ENCODE measurements at regions not wholly inside any gene's neighbourhood (a gene's known extent, or its start where the extent isn't known, plus 50 kb on each side); places are given as distances from the start of the nearest gene placed in this dataset.

DNA sequence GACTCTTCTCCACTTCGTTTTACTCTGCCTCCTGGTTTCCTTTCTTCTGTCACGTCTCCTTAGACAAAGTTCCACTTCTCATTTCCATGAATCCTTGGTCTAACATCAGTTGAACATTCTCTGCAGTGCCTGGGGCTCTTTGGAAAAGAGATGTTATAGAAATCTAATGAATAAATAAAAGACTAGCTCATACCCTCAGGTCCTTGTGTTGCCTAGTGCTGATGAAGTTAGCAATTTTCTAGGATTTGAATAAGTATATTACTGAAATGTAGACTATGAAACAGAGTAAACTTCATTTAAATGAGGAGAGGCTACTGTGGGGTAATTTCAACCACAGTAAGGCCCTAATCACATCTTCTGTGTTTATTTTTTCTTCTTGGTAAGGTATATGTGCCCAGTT lies 146.9 kb upstream of the CADPS start:
- ATAC-seq (ENCODE audit: low FRiP score) (no peak), DNase-seq (no peak)
- Histone ChIP-seq H3K9me3 (ENCODE audit: control insufficient read depth, low read length) (no peaks in the 10 kb centered on the region), H3K27me3 (ENCODE audit: control insufficient read depth in 1 of 2, insufficient read depth in 2 of 2, low read length in 1 of 2) (no peaks in the 10 kb centered on the region), H3K4me1 (ENCODE audit: control insufficient read depth in 1 of 2, insufficient read depth in 2 of 2, low read length in 2 of 2) (no peaks in the 10 kb centered on the region), H3K4me3 (ENCODE audit: low read length in 2 of 2) (no peak overlapping the region), H3K27ac (ENCODE audit: low read depth in 1 of 2, low read length in 2 of 2) (no peak overlapping the region), H3K36me3 (ENCODE audit: control insufficient read depth in 1 of 2, insufficient read depth in 2 of 2, low read length in 1 of 2) (no peaks in the 10 kb centered on the region)
- 44 to 51% methylated on average over 2 of the region's 2 CpGs for WGBS, 2 donors
- intact Hi-C loops (cut with DNase I) = no loop called here

DNA sequence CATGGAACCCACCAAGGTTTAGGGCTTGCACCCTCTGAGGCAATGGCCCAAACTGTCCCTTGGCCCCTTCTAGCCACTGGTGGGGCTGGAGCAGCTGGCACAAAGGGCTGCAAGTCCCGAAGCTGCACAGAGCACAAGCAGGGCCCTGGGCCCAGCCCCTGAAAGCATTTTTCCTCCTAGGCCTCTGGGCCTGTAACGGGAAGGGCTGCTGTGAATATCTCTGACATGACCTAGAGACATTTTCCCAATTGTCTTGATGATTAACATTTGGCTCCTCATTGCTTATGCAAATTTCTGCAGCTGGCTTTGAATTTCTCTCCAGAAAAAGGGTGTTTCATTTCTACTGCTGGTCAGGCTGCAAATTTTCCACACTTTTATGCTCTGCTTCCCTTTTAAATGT lies 151.5 kb upstream of the CADPS start:
- intact Hi-C loops (cut with DNase I) = no loop called here
- H3K9me3 ChIP-seq (ENCODE audit: control insufficient read depth, low read length) = peaks cover 2% of the 10 kb centered on the region
- DNase-seq (no peak), ATAC-seq (ENCODE audit: low FRiP score) (no peak)
- 77 to 85% methylated on average over 2 of the region's 2 CpGs for WGBS, 2 donors
- H3K27me3 ChIP-seq (ENCODE audit: control insufficient read depth in 1 of 2, insufficient read depth in 2 of 2, low read length in 1 of 2) = no peaks in the 10 kb centered on the region
- H3K36me3 ChIP-seq (ENCODE audit: control insufficient read depth in 1 of 2, insufficient read depth in 2 of 2, low read length in 1 of 2) = no peaks in the 10 kb centered on the region
- H3K4me1 ChIP-seq (ENCODE audit: control insufficient read depth in 1 of 2, insufficient read depth in 2 of 2, low read length in 2 of 2) = no peaks in the 10 kb centered on the region
- H3K4me3 ChIP-seq (ENCODE audit: low read length in 2 of 2) = no peak overlapping the region
- H3K27ac ChIP-seq (ENCODE audit: low read depth in 1 of 2, low read length in 2 of 2) = no peak overlapping the region

DNA sequence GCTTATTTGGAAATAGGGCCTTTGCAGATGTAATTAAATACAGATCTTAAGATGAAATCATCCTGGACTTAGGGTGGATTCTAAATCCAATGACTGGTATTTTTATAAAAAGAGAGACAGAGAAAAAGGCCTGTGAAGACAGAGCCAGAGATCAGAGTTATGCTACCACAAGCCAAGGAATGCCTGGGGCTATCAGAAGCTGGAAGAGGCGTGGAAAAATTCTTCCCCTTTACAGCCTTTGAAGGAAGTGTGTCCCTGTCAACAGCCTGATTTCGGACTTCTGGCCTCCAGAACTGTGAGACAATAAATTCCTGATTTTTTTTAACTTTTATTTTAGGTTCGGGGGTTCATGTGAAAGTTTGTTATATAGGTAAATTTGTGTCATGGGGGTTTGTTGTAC lies 154.1 kb upstream of the CADPS start:
- ATAC-seq (ENCODE audit: low FRiP score) = no peak
- Histone ChIP-seq H3K4me1 (ENCODE audit: control insufficient read depth in 1 of 2, insufficient read depth in 2 of 2, low read length in 2 of 2) (no peaks in the 10 kb centered on the region), H3K27me3 (ENCODE audit: control insufficient read depth in 1 of 2, insufficient read depth in 2 of 2, low read length in 1 of 2) (no peaks in the 10 kb centered on the region), H3K27ac (ENCODE audit: low read depth in 1 of 2, low read length in 2 of 2) (no peak overlapping the region), H3K4me3 (ENCODE audit: low read length in 2 of 2) (no peak overlapping the region), H3K9me3 (ENCODE audit: control insufficient read depth, low read length) (peaks cover 2% of the 10 kb centered on the region), H3K36me3 (ENCODE audit: control insufficient read depth in 1 of 2, insufficient read depth in 2 of 2, low read length in 1 of 2) (no peaks in the 10 kb centered on the region)
- intact Hi-C loops (cut with DNase I) = no loop called here
- DNase-seq = no peak
- 68 to 74% methylated on average over 3 of the region's 3 CpGs for WGBS, 2 donors

DNA sequence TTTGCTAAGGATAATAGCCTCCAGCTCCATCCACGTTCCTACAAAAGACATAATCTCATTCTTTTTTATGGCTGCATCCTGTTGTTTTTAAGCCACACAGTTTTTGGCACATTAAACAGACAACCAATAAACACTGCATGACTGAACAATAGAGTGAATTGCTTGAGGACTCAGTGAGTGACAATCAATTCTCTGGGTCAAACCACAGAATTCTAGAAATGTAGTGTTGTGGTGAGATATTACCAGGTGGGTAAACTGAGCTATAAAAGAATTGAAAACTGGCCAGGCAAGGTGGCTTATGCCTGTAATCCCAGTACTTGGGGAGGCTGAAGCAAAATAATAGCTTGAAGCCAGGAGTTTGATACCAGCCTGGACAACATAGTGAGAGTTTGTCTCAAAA lies 154.7 kb upstream of the CADPS start:
- intact Hi-C loops (cut with DNase I) = no loop called here
- DNase-seq (no peak), ATAC-seq (ENCODE audit: low FRiP score) (no peak)
- Histone ChIP-seq H3K27ac (ENCODE audit: low read depth in 1 of 2, low read length in 2 of 2) (no peak overlapping the region), H3K9me3 (ENCODE audit: control insufficient read depth, low read length) (peaks cover 2% of the 10 kb centered on the region), H3K27me3 (ENCODE audit: control insufficient read depth in 1 of 2, insufficient read depth in 2 of 2, low read length in 1 of 2) (no peaks in the 10 kb centered on the region), H3K4me1 (ENCODE audit: control insufficient read depth in 1 of 2, insufficient read depth in 2 of 2, low read length in 2 of 2) (no peaks in the 10 kb centered on the region), H3K36me3 (ENCODE audit: control insufficient read depth in 1 of 2, insufficient read depth in 2 of 2, low read length in 1 of 2) (no peaks in the 10 kb centered on the region), H3K4me3 (ENCODE audit: low read length in 2 of 2) (no peak overlapping the region)
- WGBS, 2 donors = 53 to 63% methylated on average over 1 of the region's 1 CpG

DNA sequence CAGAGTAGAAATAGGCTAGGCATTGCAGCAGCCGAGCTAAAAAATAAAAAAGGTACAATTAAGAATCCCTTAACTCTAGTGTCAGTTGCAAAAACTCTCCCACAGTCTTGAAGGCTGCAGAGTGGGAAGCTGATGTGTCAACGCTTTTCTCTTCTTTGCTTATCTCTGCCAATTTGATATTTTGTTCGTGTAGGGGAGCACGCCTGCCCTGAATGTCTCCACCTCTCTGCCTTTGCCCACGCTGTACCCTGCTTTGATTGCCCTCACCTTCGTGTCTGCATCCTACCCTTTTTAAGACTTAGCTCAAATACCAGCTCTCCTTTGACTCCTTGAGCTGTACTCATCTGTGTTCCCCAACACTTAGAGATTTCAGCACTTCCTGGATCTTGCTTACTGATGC lies 155.4 kb upstream of the CADPS start:
- H3K27me3 ChIP-seq (ENCODE audit: control insufficient read depth in 1 of 2, insufficient read depth in 2 of 2, low read length in 1 of 2) = no peaks in the 10 kb centered on the region
- ATAC-seq (ENCODE audit: low FRiP score) (no peak), DNase-seq (no peak)
- no peak overlapping the region for H3K4me3 ChIP-seq (ENCODE audit: low read length in 2 of 2)
- WGBS, 2 donors = 70 to 82% methylated on average over 6 of the region's 6 CpGs
- no peaks in the 10 kb centered on the region for H3K36me3 ChIP-seq (ENCODE audit: control insufficient read depth in 1 of 2, insufficient read depth in 2 of 2, low read length in 1 of 2)
- H3K27ac ChIP-seq (ENCODE audit: low read depth in 1 of 2, low read length in 2 of 2) = no peak overlapping the region
- no peaks in the 10 kb centered on the region for H3K4me1 ChIP-seq (ENCODE audit: control insufficient read depth in 1 of 2, insufficient read depth in 2 of 2, low read length in 2 of 2)
- intact Hi-C loops (cut with DNase I) = no loop called here
- H3K9me3 ChIP-seq (ENCODE audit: control insufficient read depth, low read length) = peaks cover 2% of the 10 kb centered on the region

DNA sequence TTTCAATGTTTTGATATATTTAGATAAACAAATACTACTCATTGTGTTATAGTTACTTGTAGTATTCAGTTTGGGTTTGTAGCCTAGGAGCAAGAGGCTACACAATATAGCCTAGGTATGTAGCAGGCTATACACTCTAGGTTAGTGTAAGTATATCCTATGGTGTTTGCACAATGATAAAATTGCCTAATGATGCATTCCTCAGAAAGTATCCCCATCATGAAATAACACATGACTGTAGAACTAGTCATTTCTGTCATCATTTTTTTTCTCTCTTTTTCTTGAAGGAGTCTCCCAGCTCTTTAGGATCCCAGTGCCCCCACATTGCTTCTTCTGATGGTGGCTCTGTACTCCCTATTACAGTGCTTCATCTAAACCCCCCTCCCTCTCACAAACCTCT lies 157.7 kb upstream of the CADPS start:
- Histone ChIP-seq H3K4me3 (ENCODE audit: low read length in 2 of 2) (no peak overlapping the region), H3K27ac (ENCODE audit: low read depth in 1 of 2, low read length in 2 of 2) (no peak overlapping the region), H3K4me1 (ENCODE audit: control insufficient read depth in 1 of 2, insufficient read depth in 2 of 2, low read length in 2 of 2) (no peaks in the 10 kb centered on the region), H3K36me3 (ENCODE audit: control insufficient read depth in 1 of 2, insufficient read depth in 2 of 2, low read length in 1 of 2) (no peaks in the 10 kb centered on the region), H3K27me3 (ENCODE audit: control insufficient read depth in 1 of 2, insufficient read depth in 2 of 2, low read length in 1 of 2) (no peaks in the 10 kb centered on the region), H3K9me3 (ENCODE audit: control insufficient read depth, low read length) (peaks cover 2% of the 10 kb centered on the region)
- ATAC-seq (ENCODE audit: low FRiP score) (no peak), DNase-seq (no peak)
- intact Hi-C loops (cut with DNase I) = no loop called here

DNA sequence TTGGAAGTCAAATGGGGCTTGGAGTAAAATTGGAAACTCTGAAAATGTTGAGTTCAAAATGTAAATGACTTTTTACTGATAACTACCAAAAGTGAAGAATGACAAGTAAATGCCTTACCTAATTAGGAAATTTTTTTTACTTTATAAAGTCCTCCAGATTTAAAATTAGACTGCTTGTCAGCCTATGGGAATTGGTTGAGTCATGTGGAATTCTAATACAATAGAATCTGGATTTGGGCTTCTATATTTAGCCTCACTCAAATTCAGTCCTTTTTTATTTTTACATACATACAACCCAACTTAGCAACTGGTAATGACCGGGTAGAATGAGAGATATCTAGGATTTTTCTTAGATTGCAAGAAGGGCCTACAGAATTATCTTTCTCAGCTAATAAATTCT lies 158.9 kb upstream of the CADPS start:
- Histone ChIP-seq H3K27me3 (ENCODE audit: control insufficient read depth in 1 of 2, insufficient read depth in 2 of 2, low read length in 1 of 2) (no peaks in the 10 kb centered on the region), H3K27ac (ENCODE audit: low read depth in 1 of 2, low read length in 2 of 2) (no peak overlapping the region), H3K36me3 (ENCODE audit: control insufficient read depth in 1 of 2, insufficient read depth in 2 of 2, low read length in 1 of 2) (no peaks in the 10 kb centered on the region), H3K4me3 (ENCODE audit: low read length in 2 of 2) (no peak overlapping the region), H3K4me1 (ENCODE audit: control insufficient read depth in 1 of 2, insufficient read depth in 2 of 2, low read length in 2 of 2) (no peaks in the 10 kb centered on the region), H3K9me3 (ENCODE audit: control insufficient read depth, low read length) (peaks cover 2% of the 10 kb centered on the region)
- intact Hi-C loops (cut with DNase I) = no loop called here
- DNase-seq = no peak
- ATAC-seq (ENCODE audit: low FRiP score) = no peak
- WGBS, 2 donors = 16 to 21% methylated on average over 1 of the region's 1 CpG

DNA sequence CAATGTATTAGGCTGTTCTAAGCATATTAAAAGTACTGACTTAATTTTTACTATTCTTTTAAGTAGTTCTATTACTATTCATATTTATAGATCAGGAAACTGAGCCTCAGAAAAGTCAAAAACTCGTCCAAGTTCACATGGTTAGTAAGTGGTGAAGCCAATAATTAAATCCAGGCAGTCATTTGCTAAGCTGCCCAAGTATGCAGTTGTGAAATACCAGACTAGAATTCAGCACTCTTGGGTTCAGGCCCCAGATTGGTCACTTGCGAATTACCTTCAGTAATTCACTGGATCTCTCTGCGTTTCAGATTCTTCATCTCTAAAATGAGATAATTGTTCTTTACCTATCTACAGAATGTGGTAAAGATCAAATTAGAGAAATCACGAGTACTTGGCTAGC lies 161.9 kb upstream of the CADPS start:
- peaks cover 0 to 1% of the 10 kb centered on the region in 2 donors for H3K27me3 ChIP-seq (ENCODE audit: control insufficient read depth in 1 of 2, insufficient read depth in 2 of 2, low read length in 1 of 2)
- DNase-seq = no peak
- intact Hi-C loops (cut with DNase I) = no loop called here
- no peaks in the 10 kb centered on the region for H3K9me3 ChIP-seq (ENCODE audit: control insufficient read depth, low read length)
- H3K36me3 ChIP-seq (ENCODE audit: control insufficient read depth in 1 of 2, insufficient read depth in 2 of 2, low read length in 1 of 2) = no peaks in the 10 kb centered on the region
- no peak for ATAC-seq (ENCODE audit: low FRiP score)
- WGBS, 2 donors = 73 to 81% methylated on average over 4 of the region's 4 CpGs
- H3K27ac ChIP-seq (ENCODE audit: low read depth in 1 of 2, low read length in 2 of 2) = no peak overlapping the region
- H3K4me3 ChIP-seq (ENCODE audit: low read length in 2 of 2) = no peak overlapping the region
- no peaks in the 10 kb centered on the region for H3K4me1 ChIP-seq (ENCODE audit: control insufficient read depth in 1 of 2, insufficient read depth in 2 of 2, low read length in 2 of 2)

DNA sequence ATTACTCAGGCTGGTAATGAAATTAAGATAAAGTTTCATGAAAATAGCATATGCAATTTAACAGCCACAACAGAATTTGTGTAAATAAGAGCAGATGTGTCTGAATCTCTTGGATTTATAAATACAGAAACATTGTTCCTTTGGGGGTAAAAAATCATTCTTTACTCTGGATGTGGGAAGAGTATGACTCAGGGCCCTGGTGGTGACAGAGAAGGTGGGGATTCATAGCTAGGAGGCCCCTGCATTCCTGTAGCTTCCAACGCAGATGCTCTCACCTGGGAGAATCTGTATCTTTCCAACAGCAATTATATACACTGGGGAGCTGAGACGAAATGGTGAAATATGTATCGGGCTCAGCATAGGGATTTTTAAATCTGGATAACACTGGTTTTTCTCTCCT lies 167.6 kb upstream of the CADPS start:
- WGBS, 2 donors = 81 to 87% methylated on average over 3 of the region's 3 CpGs
- ATAC-seq (ENCODE audit: low FRiP score) (no peak), DNase-seq (no peak)
- Histone ChIP-seq H3K9me3 (ENCODE audit: control insufficient read depth, low read length) (peaks cover 1% of the 10 kb centered on the region), H3K4me1 (ENCODE audit: control insufficient read depth in 1 of 2, insufficient read depth in 2 of 2, low read length in 2 of 2) (no peaks in the 10 kb centered on the region), H3K36me3 (ENCODE audit: control insufficient read depth in 1 of 2, insufficient read depth in 2 of 2, low read length in 1 of 2) (no peaks in the 10 kb centered on the region), H3K27me3 (ENCODE audit: control insufficient read depth in 1 of 2, insufficient read depth in 2 of 2, low read length in 1 of 2) (peaks cover 0 to 1% of the 10 kb centered on the region in 2 donors), H3K4me3 (ENCODE audit: low read length in 2 of 2) (no peak overlapping the region), H3K27ac (ENCODE audit: low read depth in 1 of 2, low read length in 2 of 2) (no peak overlapping the region)
- intact Hi-C loops (cut with DNase I) = no loop called here
